ENCODE measurements at regions not wholly inside any gene's neighbourhood (a gene's known extent, or its start where the extent isn't known, plus 50 kb on each side); places are given as distances from the start of the nearest gene placed in this dataset.

DNA sequence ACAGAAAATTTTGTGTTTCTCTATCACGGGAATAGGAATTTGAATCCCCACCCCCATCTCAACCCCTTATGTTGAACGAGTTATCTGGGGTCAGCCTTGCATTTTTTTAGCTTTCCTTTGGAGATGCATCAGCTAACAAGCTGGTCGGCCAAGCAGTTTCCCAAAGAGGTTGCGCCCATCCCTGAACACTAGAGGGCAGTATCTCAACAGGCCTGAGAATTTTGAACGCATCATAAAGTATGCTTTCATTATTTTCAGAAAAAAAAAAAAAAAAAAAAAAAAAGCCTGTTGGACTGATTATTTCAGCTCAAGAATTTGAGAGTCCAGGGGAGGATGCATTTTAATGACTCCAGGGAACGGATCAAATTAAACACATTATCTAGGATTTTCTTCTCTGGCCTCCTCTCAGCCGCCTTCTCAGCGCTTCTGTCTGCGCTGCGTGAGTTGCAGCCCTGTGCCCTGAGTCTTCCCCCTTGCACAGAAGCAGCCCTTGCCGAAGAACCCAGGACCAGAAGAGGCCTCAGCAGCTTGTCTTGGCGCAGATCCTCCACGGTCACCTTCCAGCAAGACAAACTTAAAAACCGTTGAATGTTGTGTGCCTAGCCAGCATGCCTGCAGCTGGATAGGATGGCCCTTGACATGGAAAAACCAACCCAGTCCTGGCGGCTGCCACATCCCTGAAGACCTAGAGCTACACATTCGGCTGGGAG is 76.6 kb upstream of the GZMB start:
- DNase-seq (peak; percentile 60), ATAC-seq (ENCODE audit: insufficient read depth, low read depth) (peak; percentile 75; the same call in 2 of the 3 replicates)
- no peak overlapping the region for H3K4me3 ChIP-seq (ENCODE audit: low read depth in 1 of 2, low read length in 2 of 2)
- H3K9ac ChIP-seq (ENCODE audit: low read depth, low read length), result no peak overlapping the region
- H4K20me1 ChIP-seq (ENCODE audit: insufficient read depth, low read length), result no peaks in the 10 kb centered on the region
- H3K27ac ChIP-seq (ENCODE audit: low read length), result no peak overlapping the region
- no peak overlapping the region for H2AFZ ChIP-seq (ENCODE audit: low read depth, low read length)
- no peaks in the 10 kb centered on the region for H3K9me3 ChIP-seq (ENCODE audit: insufficient read depth, low read length, severe bottlenecking)
- H3K4me1 ChIP-seq (ENCODE audit: insufficient read depth, low read length), result no peaks in the 10 kb centered on the region
- no peak overlapping the region for H3K4me2 ChIP-seq (ENCODE audit: insufficient read depth, low read length)
- H3K79me2 ChIP-seq (ENCODE audit: insufficient read depth, low read length), result no peaks in the 10 kb centered on the region
- no peaks in the 10 kb centered on the region for H3K36me3 ChIP-seq (ENCODE audit: insufficient read depth, low read length)
- TF ChIP-seq EZH2 (IDR thresholded peaks at IDR 0.05; ENCODE audit: borderline replicate concordance, low read depth, low read length, severe bottlenecking), result no peak
- TF ChIP-seq, protein P1, sequence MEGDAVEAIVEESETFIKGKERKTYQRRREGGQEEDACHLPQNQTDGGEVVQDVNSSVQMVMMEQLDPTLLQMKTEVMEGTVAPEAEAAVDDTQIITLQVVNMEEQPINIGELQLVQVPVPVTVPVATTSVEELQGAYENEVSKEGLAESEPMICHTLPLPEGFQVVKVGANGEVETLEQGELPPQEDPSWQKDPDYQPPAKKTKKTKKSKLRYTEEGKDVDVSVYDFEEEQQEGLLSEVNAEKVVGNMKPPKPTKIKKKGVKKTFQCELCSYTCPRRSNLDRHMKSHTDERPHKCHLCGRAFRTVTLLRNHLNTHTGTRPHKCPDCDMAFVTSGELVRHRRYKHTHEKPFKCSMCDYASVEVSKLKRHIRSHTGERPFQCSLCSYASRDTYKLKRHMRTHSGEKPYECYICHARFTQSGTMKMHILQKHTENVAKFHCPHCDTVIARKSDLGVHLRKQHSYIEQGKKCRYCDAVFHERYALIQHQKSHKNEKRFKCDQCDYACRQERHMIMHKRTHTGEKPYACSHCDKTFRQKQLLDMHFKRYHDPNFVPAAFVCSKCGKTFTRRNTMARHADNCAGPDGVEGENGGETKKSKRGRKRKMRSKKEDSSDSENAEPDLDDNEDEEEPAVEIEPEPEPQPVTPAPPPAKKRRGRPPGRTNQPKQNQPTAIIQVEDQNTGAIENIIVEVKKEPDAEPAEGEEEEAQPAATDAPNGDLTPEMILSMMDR (IDR thresholded peaks at IDR 0.05; ENCODE audit: borderline replicate concordance, extremely low read depth, low read length, poor library complexity, severe bottlenecking), result peak; percentile 84
- H3K27me3 ChIP-seq (ENCODE audit: insufficient read depth, low read length, poor library complexity), result peaks cover 11% of the 10 kb centered on the region

- Histone ChIP-seq H3K79me2 (ENCODE audit: insufficient read depth, low read length) (no peaks in the 10 kb centered on the region), H4K20me1 (ENCODE audit: insufficient read depth, low read length) (no peaks in the 10 kb centered on the region), H3K9ac (ENCODE audit: low read depth, low read length) (no peak overlapping the region), H3K4me3 (ENCODE audit: low read depth in 1 of 2, low read length in 2 of 2) (no peak overlapping the region), H3K9me3 (ENCODE audit: insufficient read depth, low read length, severe bottlenecking) (no peaks in the 10 kb centered on the region), H3K4me2 (ENCODE audit: insufficient read depth, low read length) (no peak overlapping the region), H3K27ac (ENCODE audit: low read length) (no peak overlapping the region), H2AFZ (ENCODE audit: low read depth, low read length) (no peak overlapping the region), H3K4me1 (ENCODE audit: insufficient read depth, low read length) (no peaks in the 10 kb centered on the region), H3K27me3 (ENCODE audit: insufficient read depth, low read length, poor library complexity) (peaks cover 8% of the 10 kb centered on the region), H3K36me3 (ENCODE audit: insufficient read depth, low read length) (no peaks in the 10 kb centered on the region)
- ATAC-seq (ENCODE audit: insufficient read depth, low read depth) (no peak), DNase-seq (no peak)
- TF ChIP-seq EZH2 (IDR thresholded peaks at IDR 0.05; ENCODE audit: borderline replicate concordance, low read depth, low read length, severe bottlenecking), result no peak
- TF ChIP-seq, protein P1 (IDR thresholded peaks at IDR 0.05; ENCODE audit: borderline replicate concordance, extremely low read depth, low read length, poor library complexity, severe bottlenecking), result no peak
These were observed 74.7 kb upstream of the GZMB start for GRCh38 chr14:24708684-24709083.

- Histone ChIP-seq H2AFZ (ENCODE audit: low read depth, low read length) (no peak overlapping the region), H3K27me3 (ENCODE audit: insufficient read depth, low read length, poor library complexity) (peaks cover 5% of the 10 kb centered on the region), H3K79me2 (ENCODE audit: insufficient read depth, low read length) (no peaks in the 10 kb centered on the region), H3K9me3 (ENCODE audit: insufficient read depth, low read length, severe bottlenecking) (no peaks in the 10 kb centered on the region), H3K27ac (ENCODE audit: low read length) (no peak overlapping the region), H3K36me3 (ENCODE audit: insufficient read depth, low read length) (no peaks in the 10 kb centered on the region), H3K9ac (ENCODE audit: low read depth, low read length) (no peak overlapping the region), H3K4me3 (ENCODE audit: low read depth in 1 of 2, low read length in 2 of 2) (no peak overlapping the region), H4K20me1 (ENCODE audit: insufficient read depth, low read length) (no peaks in the 10 kb centered on the region), H3K4me1 (ENCODE audit: insufficient read depth, low read length) (no peaks in the 10 kb centered on the region), H3K4me2 (ENCODE audit: insufficient read depth, low read length) (no peak overlapping the region)
- DNase-seq (no peak), ATAC-seq (ENCODE audit: insufficient read depth, low read depth) (no peak)
- TF ChIP-seq EZH2 (IDR thresholded peaks at IDR 0.05; ENCODE audit: borderline replicate concordance, low read depth, low read length, severe bottlenecking), result no peak
- TF ChIP-seq, protein P1 (IDR thresholded peaks at IDR 0.05; ENCODE audit: borderline replicate concordance, extremely low read depth, low read length, poor library complexity, severe bottlenecking), result no peak
These were observed 72.4 kb upstream of the GZMB start for GRCh38 chr14:24706351-24706750.

Measured in DND-41 (cell line).